GM12892 (cell line): ENCODE measurements at regions not wholly inside any gene's neighbourhood (a gene's known extent, or its start where the extent isn't known, plus 50 kb on each side); places are given as distances from the start of the nearest gene placed in this dataset.

ENCODE experiments used
- DNase-seq: peaks from one replicate; pipeline ENCODE4 v3.0.0; 2011; ENCODE audit not compliant: insufficient read length
- FAIRE-seq: peaks from 2 replicates; lab custom pipeline; 2011; peaks lifted over from hg19 to GRCh38; lab: Jason Lieb, UNC
- POLR2A ChIP-seq: IDR thresholded peaks from 2 replicates; pipeline ENCODE4 v1.6.1; 2011; ENCODE audit warnings: low read depth, low read length, control low read depth
- POLR2AphosphoS5 ChIP-seq: IDR thresholded peaks from 2 replicates; pipeline ENCODE4 v1.6.1; 2011; ENCODE audit warnings: low read depth, low read length, control low read depth
- TAF1 ChIP-seq: IDR thresholded peaks from 2 replicates; pipeline ENCODE4 v1.6.1; 2011; ENCODE audit warnings: low read depth, mild to moderate bottlenecking, control low read depth, low read length, borderline replicate concordance

DNA sequence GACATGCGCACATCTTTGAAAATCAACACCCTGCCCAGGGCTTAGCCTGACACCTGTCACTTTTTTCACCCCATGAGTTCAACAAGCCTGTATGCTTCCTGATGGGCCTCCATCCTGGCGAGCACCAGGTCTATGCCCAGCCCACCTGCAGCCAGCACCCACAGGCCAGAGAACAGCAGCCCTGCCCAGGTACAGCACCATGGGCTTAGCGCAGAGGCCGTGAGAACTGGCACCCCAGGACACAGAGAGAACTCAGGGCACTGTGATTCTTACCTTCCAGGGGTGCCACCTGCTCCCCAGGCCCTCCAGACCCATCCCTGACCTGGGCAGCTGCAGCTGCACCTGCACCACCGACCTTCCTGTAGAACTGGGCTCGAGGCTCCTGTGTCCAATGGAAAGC, 536.6 kb downstream of the TCERG1L start:
- DNase-seq (no peak), FAIRE-seq (no peak)
- TF ChIP-seq POLR2A (no peak), TAF1 (no peak), POLR2AphosphoS5 (no peak)

- FAIRE-seq (no peak), DNase-seq (no peak)
- no peak for TF ChIP-seq TAF1
- no peak for TF ChIP-seq POLR2A
- no peak for TF ChIP-seq POLR2AphosphoS5
Measured at GRCh38 chr10:130775311-130775710, 536.2 kb downstream of the TCERG1L start.

DNA sequence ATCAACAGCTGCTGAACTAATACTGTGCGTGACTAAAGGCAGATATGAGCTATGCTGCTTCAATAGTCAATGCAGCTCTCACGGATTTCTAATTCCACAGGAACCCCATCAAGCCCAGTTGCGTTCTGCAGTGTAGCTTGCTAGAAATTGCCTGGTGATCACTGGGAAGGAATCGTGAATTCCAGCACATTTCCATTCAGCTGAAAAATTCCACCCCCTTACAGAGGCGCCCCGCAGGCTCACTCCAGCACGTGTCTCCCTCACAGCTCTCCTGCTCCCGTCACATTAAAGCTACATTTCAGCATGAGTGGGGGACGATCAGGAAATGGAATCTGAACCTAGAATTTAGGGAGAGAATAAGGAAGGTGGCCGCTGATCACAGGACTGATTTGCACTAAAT, 534.8 kb downstream of the TCERG1L start:
- DNase-seq, result no peak
- no peak for TF ChIP-seq TAF1
- TF ChIP-seq POLR2AphosphoS5, result no peak
- no peak for TF ChIP-seq POLR2A
- FAIRE-seq, result no peak

DNA sequence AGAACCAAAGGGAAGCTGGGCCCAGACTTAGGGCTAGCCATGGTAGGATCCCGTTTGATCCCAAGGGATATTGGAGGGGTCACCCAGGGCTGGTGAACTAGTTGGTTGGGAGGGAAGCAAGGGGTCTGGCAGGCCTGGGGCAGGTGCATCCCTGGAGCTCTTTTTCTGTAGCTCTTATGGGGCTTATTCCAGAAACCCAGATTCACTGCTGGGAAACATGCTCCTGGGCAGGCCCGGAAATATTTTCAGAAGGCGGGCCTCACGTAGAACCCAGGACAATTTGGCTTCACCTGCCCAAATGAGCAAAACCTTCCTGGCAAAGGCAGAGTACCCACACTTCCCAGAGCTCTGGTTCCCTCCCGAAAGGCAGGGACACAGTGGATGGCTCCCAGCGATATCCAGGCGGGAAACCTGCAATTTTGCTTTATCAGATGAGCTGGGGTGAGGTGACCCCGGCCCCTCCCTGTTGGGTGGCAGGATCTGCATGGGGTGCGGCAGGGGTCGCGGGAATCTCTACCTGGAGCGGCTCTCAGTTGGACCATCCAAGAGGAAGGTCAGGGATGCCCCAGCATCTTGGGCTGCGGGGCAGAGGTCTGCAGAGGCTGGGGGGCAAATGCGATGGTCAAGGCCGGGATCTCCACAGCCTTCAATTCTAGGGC, 533.9 kb downstream of the TCERG1L start:
- TF ChIP-seq TAF1 (no peak), POLR2A (no peak), POLR2AphosphoS5 (no peak)
- FAIRE-seq (no peak), DNase-seq (no peak)

DNA sequence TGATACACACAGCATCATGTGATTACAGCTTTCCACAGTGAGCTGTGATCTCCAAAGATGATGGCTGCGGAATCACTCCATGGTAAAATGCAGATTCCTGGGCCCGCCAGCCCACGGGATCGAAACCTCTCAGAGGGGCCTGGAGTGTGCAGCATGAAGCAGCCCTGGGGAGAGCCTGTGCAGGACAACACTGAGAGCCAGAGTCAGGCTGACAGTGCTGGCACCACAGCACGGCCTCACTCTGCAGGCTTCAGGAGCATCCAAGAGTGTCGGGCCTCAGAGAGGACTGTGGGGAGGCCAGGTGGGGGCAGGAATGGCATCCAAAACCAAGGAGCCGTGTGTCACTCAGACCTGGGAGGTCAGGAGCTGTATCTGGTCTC, 533.4 kb downstream of the TCERG1L start:
- DNase-seq (no peak), FAIRE-seq (no peak)
- no peak for TF ChIP-seq TAF1
- no peak for TF ChIP-seq POLR2AphosphoS5
- no peak for TF ChIP-seq POLR2A

DNA sequence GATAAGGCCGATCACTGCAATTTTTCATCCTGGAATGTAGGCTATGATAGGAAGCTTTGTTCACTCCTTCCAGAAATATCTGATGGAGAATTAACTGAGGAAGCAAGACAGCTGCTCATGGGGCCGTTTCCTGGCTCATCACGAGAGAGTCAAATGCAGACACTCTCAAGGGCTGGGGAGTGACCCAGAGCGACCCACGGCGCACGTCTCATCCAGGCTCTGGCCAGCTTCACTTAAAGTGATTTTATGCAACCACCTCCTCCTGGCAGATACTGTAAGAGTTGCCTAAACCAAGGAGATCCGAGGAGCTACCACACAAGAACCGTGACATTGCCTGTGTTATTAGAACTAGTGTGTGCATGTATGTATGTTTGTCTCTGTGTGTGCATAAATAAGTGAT, 530.8 kb downstream of the TCERG1L start:
- TF ChIP-seq POLR2A (no peak), POLR2AphosphoS5 (no peak), TAF1 (no peak)
- no peak for FAIRE-seq

DNA sequence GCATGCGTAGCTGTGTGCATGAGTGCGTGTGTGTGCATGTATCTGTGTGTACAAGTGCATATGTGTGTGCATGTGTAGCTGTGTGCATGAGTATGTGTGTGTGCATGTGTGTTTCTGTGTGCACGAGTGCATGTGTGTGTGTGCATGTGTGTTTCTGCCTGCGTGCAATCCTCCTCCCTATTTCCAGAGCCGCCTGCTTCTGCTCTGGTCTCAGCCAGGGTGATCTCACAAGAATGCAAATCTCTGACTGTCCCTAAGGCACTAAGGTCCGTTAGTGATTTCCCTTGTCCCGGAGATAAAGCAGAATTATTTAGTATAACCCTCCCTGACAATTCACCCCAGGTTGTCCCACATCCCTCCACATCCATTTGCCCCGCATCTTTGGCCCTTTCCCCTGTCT, 530.3 kb downstream of the TCERG1L start:
- FAIRE-seq, result no peak

More for the DNA sequence above, 530.8 kb downstream of the TCERG1L start:
- no peak for DNase-seq

DNA sequence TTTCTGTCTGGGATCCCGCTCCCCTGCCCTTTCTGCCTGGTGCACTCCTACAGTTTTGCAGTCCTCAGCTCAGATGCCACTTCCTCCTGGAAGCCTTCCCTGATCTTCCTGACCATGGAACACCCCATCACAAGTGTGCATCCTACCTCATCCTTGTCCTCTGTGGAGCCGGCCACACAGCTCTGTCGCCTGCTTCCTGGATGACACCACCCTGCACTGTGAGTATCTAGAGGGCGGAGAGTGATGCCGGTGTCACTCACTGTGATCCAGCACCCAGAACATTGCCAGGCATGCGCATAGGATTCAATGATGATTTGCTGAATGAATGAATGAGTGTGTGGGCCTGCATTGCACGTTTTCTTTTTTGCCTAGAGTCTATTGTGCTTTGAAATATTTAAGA, 529.9 kb downstream of the TCERG1L start:
- DNase-seq, result no peak
- FAIRE-seq, result no peak
- TF ChIP-seq POLR2AphosphoS5, result no peak
- TF ChIP-seq POLR2A, result no peak
- TF ChIP-seq TAF1, result no peak

More for the DNA sequence above, 530.3 kb downstream of the TCERG1L start:
- no peak for DNase-seq
- TF ChIP-seq POLR2A, result no peak
- TF ChIP-seq POLR2AphosphoS5, result no peak
- TF ChIP-seq TAF1, result no peak

- DNase-seq (no peak), FAIRE-seq (no peak)
- TF ChIP-seq POLR2AphosphoS5 (no peak), POLR2A (no peak), TAF1 (no peak)
Measured at GRCh38 chr10:130782467-130782866, 529.1 kb downstream of the TCERG1L start.

GRCh38 chr10:130784326-130784725, 527.2 kb downstream of the TCERG1L start:
- TF ChIP-seq POLR2A (no peak), TAF1 (no peak), POLR2AphosphoS5 (no peak)
- FAIRE-seq (no peak), DNase-seq (no peak)

DNA sequence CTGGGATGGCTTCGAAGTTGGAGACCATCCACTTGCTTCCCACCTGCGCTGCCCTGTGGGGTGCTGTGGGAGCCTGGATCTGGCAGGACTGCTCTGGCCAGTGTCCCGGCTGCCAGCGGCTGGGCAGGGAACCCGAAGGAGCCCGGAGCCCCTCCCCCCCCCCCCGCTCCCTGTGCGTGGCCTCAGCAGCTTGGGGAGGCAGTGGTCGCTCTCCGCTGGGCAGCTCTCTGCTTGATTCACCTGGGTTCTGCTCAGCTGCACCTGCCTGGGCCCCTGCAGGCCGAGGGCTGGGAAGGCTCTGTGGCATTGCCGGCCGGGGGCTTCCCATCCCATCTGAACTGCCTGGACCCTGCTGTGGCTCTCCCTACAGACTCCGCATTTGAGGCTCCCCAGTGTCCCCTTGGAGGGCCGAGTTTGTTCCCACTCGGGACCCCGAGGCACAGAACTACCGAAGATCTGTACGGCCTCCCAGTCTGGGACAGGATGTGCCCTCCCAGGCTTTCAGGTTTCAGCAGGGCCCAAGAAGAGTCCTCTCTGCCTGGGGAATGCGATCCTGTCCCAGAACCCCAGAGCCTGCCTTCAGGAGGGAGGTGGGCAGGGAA, 525.1 kb downstream of the TCERG1L start:
- TF ChIP-seq POLR2A, result no peak
- TF ChIP-seq POLR2AphosphoS5, result no peak
- TF ChIP-seq TAF1, result no peak
- FAIRE-seq (no peak), DNase-seq (no peak)

GRCh38 chr10:130787243-130787642, 524.3 kb downstream of the TCERG1L start:
- no peak for TF ChIP-seq POLR2A
- no peak for TF ChIP-seq POLR2AphosphoS5
- no peak for TF ChIP-seq TAF1
- FAIRE-seq (no peak), DNase-seq (no peak)

- DNase-seq, result no peak
- TF ChIP-seq POLR2AphosphoS5, result no peak
- no peak for TF ChIP-seq TAF1
- no peak for TF ChIP-seq POLR2A
- FAIRE-seq, result no peak
Measured at GRCh38 chr10:130787821-130788220, 523.7 kb downstream of the TCERG1L start.
